ENCODE measurements at regions not wholly inside any gene's neighbourhood (a gene's known extent, or its start where the extent isn't known, plus 50 kb on each side); places are given as distances from the start of the nearest gene placed in this dataset.

DNA sequence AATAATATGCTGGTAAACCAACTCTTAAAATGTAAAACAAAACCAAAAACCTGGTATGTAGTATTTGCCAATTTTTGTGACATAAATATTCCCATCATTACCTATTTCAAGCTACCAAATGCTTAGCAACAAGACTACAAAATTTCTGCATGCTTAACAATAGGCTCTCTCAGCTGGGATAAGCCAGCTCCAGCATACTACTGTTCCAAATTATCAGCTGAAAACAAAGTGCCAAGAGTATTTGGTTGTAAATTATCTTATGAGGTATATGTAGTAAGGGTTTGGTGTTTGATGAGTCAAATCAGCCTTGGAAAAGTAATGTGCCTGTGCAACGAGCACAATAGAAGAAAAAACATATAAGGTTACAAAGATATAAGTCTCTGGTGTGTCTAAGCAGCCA lies 263.2 kb downstream of the HGF start:
- TF ChIP-seq, protein P1, sequence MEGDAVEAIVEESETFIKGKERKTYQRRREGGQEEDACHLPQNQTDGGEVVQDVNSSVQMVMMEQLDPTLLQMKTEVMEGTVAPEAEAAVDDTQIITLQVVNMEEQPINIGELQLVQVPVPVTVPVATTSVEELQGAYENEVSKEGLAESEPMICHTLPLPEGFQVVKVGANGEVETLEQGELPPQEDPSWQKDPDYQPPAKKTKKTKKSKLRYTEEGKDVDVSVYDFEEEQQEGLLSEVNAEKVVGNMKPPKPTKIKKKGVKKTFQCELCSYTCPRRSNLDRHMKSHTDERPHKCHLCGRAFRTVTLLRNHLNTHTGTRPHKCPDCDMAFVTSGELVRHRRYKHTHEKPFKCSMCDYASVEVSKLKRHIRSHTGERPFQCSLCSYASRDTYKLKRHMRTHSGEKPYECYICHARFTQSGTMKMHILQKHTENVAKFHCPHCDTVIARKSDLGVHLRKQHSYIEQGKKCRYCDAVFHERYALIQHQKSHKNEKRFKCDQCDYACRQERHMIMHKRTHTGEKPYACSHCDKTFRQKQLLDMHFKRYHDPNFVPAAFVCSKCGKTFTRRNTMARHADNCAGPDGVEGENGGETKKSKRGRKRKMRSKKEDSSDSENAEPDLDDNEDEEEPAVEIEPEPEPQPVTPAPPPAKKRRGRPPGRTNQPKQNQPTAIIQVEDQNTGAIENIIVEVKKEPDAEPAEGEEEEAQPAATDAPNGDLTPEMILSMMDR (conservative IDR thresholded peaks at IDR 0.05; ENCODE audit: low read depth, low read length) = no peak
- no peak for TF ChIP-seq EZH2phosphoT487 (IDR thresholded peaks at IDR 0.05; ENCODE audit: borderline replicate concordance, low read length)
